ENCODE measurements at regions not wholly inside any gene's neighbourhood (a gene's known extent, or its start where the extent isn't known, plus 50 kb on each side); places are given as distances from the start of the nearest gene placed in this dataset.

- TF ChIP-seq POLR2AphosphoS5 (IDR thresholded peaks at IDR 0.05) (no peak), POLR2A (IDR thresholded peaks at IDR 0.05) (no peak)
- TF ChIP-seq, protein P1, sequence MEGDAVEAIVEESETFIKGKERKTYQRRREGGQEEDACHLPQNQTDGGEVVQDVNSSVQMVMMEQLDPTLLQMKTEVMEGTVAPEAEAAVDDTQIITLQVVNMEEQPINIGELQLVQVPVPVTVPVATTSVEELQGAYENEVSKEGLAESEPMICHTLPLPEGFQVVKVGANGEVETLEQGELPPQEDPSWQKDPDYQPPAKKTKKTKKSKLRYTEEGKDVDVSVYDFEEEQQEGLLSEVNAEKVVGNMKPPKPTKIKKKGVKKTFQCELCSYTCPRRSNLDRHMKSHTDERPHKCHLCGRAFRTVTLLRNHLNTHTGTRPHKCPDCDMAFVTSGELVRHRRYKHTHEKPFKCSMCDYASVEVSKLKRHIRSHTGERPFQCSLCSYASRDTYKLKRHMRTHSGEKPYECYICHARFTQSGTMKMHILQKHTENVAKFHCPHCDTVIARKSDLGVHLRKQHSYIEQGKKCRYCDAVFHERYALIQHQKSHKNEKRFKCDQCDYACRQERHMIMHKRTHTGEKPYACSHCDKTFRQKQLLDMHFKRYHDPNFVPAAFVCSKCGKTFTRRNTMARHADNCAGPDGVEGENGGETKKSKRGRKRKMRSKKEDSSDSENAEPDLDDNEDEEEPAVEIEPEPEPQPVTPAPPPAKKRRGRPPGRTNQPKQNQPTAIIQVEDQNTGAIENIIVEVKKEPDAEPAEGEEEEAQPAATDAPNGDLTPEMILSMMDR (IDR thresholded peaks at IDR 0.05) = no peak
These were observed 130.9 kb downstream of the FOXD2 start for GRCh38 chr1:47568763-47569162.

Data from gastroesophageal sphincter (tissue), 3 donors.